ENCODE measurements at regions not wholly inside any gene's neighbourhood (a gene's known extent, or its start where the extent isn't known, plus 50 kb on each side); places are given as distances from the start of the nearest gene placed in this dataset.

DNA sequence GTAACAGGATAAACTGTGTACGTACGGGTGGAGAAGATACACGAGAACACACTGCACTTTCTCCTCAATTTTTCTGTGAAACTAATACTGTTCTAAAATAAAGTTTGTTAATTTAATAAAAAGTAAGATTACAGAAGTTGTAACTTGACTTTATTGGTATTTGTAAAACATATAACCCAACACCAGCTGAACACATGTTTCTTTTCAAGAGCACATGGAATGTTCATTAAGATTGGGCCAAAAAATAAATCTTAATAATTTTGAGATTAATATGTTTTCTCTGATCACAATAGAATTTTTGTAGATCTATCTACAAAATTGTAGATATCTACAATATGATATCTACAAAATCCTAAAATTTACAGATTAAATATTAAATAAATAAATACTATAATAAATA is 55.1 kb upstream of the ZNF599 start:
- DNase-seq = no peak
- in situ Hi-C loops (cut with MboI; ENCODE audit: low pct_unique_long_range_greater_than_20kb, low sequenced_read_pairs) = no loop called here

DNA sequence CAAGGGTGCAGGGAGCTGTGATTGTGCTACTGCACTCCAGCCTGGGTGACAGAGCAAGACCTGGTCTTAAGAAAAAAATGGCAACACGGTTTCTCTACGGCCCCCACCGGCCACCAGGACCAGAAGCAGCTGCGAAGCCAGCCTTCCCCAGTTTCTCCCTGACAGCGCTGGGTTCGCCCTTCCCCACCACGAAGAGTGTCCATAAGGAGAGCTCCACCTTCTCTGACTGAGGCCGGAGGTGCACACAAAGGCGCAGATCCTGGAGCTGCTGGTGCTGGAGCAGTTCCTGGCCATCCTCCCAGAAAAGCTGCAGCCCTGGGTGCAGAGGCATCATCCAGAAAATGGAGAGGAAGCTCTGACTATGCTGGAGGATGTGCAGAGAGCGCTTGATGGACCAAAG is 52.2 kb upstream of the ZNF599 start:
- in situ Hi-C loops (cut with MboI; ENCODE audit: low pct_unique_long_range_greater_than_20kb, low sequenced_read_pairs) = no loop called here
- DNase-seq = no peak

DNA sequence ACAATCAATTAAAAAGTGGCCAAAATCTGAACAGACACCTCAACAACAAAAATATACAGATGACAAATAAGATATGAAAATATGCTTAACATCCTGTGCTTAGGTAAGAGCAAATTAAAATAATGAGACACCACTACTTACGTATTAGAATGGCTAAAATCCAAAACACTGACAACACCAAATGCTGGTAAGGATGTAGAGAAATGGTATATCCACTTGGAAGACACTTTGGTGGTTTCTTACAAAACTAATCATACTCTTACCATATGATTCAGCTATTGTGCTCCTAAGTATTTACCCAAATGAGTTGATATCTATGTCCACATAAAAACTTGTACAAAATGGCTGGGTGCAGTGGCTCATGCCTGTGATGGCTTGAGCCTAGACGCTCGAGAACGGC is 51.7 kb upstream of the ZNF599 start:
- in situ Hi-C loops (cut with MboI; ENCODE audit: low pct_unique_long_range_greater_than_20kb, low sequenced_read_pairs) = no loop called here

More for the DNA sequence above, 51.7 kb upstream of the ZNF599 start:
- no peak for DNase-seq

Data from KBM-7 (cell line).